Uterus (tissue), 3 donors: ENCODE measurements at regions not wholly inside any gene's neighbourhood (a gene's known extent, or its start where the extent isn't known, plus 50 kb on each side); places are given as distances from the start of the nearest gene placed in this dataset.
A peak's percentile ranks its signal among the peaks of the same experiment; 100 is the strongest.
"Not testable (repeated sequence)": the region's sequence is repeated elsewhere in the genome, so short reads cannot be mapped to it uniquely, and the experiment has no call there.

Source experiments
- DNase-seq, 2 donors: peaks; one replicate each; pipeline ENCODE4 v3.0.0-alpha.2; 2019 to 2020
- H3K27ac ChIP-seq, 2 donors: fragments of 200-600 bp; sonication (generic); 1 replicate in 1 of 2; 2 replicates in 1 of 2; pipeline ENCODE4 v1.5.1; 2016 to 2018
- H3K27me3 ChIP-seq, 2 donors: fragments of 200-600 bp; sonication (generic); one replicate each; pipeline ENCODE4 v1.5.1; 2018 to 2019; ENCODE audit warnings: control low read depth in 1 of 2
- H3K36me3 ChIP-seq, 2 donors: fragments of 200-600 bp; sonication (generic); one replicate each; pipeline ENCODE4 v1.5.1; 2019; ENCODE audit warnings: control low read depth in 1 of 2
- H3K4me1 ChIP-seq, 2 donors: fragments of 200-600 bp; sonication (generic); one replicate each; pipeline ENCODE4 v1.5.1; 2018 to 2019; ENCODE audit warnings: control low read depth in 1 of 2
- H3K4me3 ChIP-seq, 2 donors: fragments of 200-600 bp; sonication (generic); 1 replicate in 1 of 2; 2 replicates in 1 of 2; pipeline ENCODE4 v1.5.1; 2018 to 2019; ENCODE audit warnings: mild to moderate bottlenecking in 1 of 2
- H3K9me3 ChIP-seq, 2 donors: fragments of 200-600 bp; sonication (generic); one replicate each; pipeline ENCODE4 v1.5.1; 2019; ENCODE audit warnings: control low read depth in 1 of 2
- CTCF ChIP-seq, 4 experiments: fragments of 200-600 bp in 2 of 4; fragments of 450-650 bp in 2 of 4; sonication (generic) in 2 of 4; IDR thresholded peaks; one replicate each; pipeline ENCODE4 v1.5.1; 2016 to 2019; ENCODE audit warnings: antibody characterized with exemption in 4 of 4, mild to moderate bottlenecking in 2 of 4, moderate library complexity in 1 of 4
- POLR2A ChIP-seq, 2 donors: fragments of 450-650 bp; IDR thresholded peaks; one replicate each; pipeline ENCODE4 v1.6.1; 2016; ENCODE audit warnings: antibody characterized with exemption in 2 of 2, mild to moderate bottlenecking in 1 of 2, moderate library complexity in 1 of 2
- intact Hi-C: fragments of 100-400 bp; cut with DNase I; formaldehyde crosslinking; loops from one replicate; pipeline ENCODE4 v1.15.1; 2023; ENCODE audit warnings: low total_unique reads
- donor health status: DM: yes; HTN: yes; CAD: no.

- no peaks in the 10 kb centered on the region for H3K9me3 ChIP-seq
- H3K4me3 ChIP-seq = no peak overlapping the region
- H3K27ac ChIP-seq = no peak overlapping the region
- no peaks in the 10 kb centered on the region for H3K36me3 ChIP-seq
- H3K4me1 ChIP-seq = no peaks in the 10 kb centered on the region
- no peak for DNase-seq
- intact Hi-C loops = no loop called here
- TF ChIP-seq CTCF (IDR thresholded peaks at IDR 0.05) = no peak
- TF ChIP-seq POLR2A (IDR thresholded peaks at IDR 0.05) = no peak
- no peaks in the 10 kb centered on the region for H3K27me3 ChIP-seq
Observed at GRCh38 chr7:9711259-9711918, 1262.3 kb upstream of the PHF14 start.

- Histone ChIP-seq H3K4me3 (no peak overlapping the region), H3K27ac (peak overlapping the region in 1 of 2 donors; percentile 37), H3K27me3 (no peaks in the 10 kb centered on the region), H3K36me3 (no peaks in the 10 kb centered on the region), H3K4me1 (no peaks in the 10 kb centered on the region), H3K9me3 (no peaks in the 10 kb centered on the region)
- intact Hi-C loops = no loop called here
- no peak for DNase-seq
- no peak for TF ChIP-seq CTCF (IDR thresholded peaks at IDR 0.05)
- no peak for TF ChIP-seq POLR2A (IDR thresholded peaks at IDR 0.05)
Observed at GRCh38 chr7:9718071-9718661, 1255.5 kb upstream of the PHF14 start.

- Histone ChIP-seq H3K36me3 (no peaks in the 10 kb centered on the region), H3K4me1 (no peaks in the 10 kb centered on the region), H3K4me3 (no peak overlapping the region), H3K27me3 (no peaks in the 10 kb centered on the region), H3K9me3 (no peaks in the 10 kb centered on the region), H3K27ac (no peak overlapping the region)
- no peak for TF ChIP-seq CTCF (IDR thresholded peaks at IDR 0.05)
- TF ChIP-seq POLR2A (IDR thresholded peaks at IDR 0.05) = no peak
- no peak for DNase-seq
- intact Hi-C loops = no loop called here
Observed at GRCh38 chr7:9719303-9719702, 1254.4 kb upstream of the PHF14 start.

GRCh38 chr7:9719721-9720120 is 1254.0 kb upstream of the PHF14 start:
- Histone ChIP-seq H3K27me3 (no peaks in the 10 kb centered on the region), H3K9me3 (no peaks in the 10 kb centered on the region), H3K4me3 (no peak overlapping the region), H3K36me3 (no peaks in the 10 kb centered on the region), H3K27ac (no peak overlapping the region), H3K4me1 (no peaks in the 10 kb centered on the region)
- intact Hi-C loops = no loop called here
- no peak for TF ChIP-seq POLR2A (IDR thresholded peaks at IDR 0.05)
- no peak for TF ChIP-seq CTCF (IDR thresholded peaks at IDR 0.05)
- no peak for DNase-seq

GRCh38 chr7:9725940-9726663 is 1247.6 kb upstream of the PHF14 start:
- H3K9me3 ChIP-seq, intact Hi-C loops, H3K4me1 ChIP-seq, H3K27ac ChIP-seq, DNase-seq, H3K36me3 ChIP-seq, H3K27me3 ChIP-seq, H3K4me3 ChIP-seq: not testable (repeated sequence)

GRCh38 chr7:9726811-9727210 is 1246.9 kb upstream of the PHF14 start:
- H3K4me1 ChIP-seq, DNase-seq, intact Hi-C loops, H3K4me3 ChIP-seq, H3K27me3 ChIP-seq, H3K36me3 ChIP-seq, H3K9me3 ChIP-seq, H3K27ac ChIP-seq: not testable (repeated sequence)

GRCh38 chr7:9727467-9727869 is 1246.2 kb upstream of the PHF14 start:
- H3K4me3 ChIP-seq, H3K36me3 ChIP-seq, H3K27me3 ChIP-seq, H3K27ac ChIP-seq, DNase-seq, H3K9me3 ChIP-seq, H3K4me1 ChIP-seq, intact Hi-C loops: not testable (repeated sequence)

- H3K4me3 ChIP-seq, H3K4me1 ChIP-seq, H3K36me3 ChIP-seq, DNase-seq, H3K27ac ChIP-seq, H3K27me3 ChIP-seq, H3K9me3 ChIP-seq, intact Hi-C loops: not testable (repeated sequence)
Observed at GRCh38 chr7:9728014-9728657, 1245.5 kb upstream of the PHF14 start.
